SK-N-SH treated with all-trans-retinoic acid at 6 μM for 48 hours (cell line): ENCODE measurements at regions not wholly inside any gene's neighbourhood (a gene's known extent, or its start where the extent isn't known, plus 50 kb on each side); places are given as distances from the start of the nearest gene placed in this dataset.

Source experiments
- ATAC-seq: fragments of 200-7000 bp; cut with Tn5 transposase; 3 replicates; pipeline ENCODE4 v1.9.1; 2020; ENCODE audit warnings: mild to moderate bottlenecking, moderate library complexity
- ARNTL ChIP-seq: fragments of 450-650 bp; formaldehyde crosslinking; IDR thresholded peaks from 2 replicates; pipeline ENCODE4 v1.5.0; 2020; ENCODE audit warnings: low read depth, mild to moderate bottlenecking, moderate library complexity, borderline replicate concordance
- BACH2 ChIP-seq: fragments of 250-450 bp; sonication (Bioruptor Pico); IDR thresholded peaks from 2 replicates; pipeline ENCODE4 v1.9.0; 2021; ENCODE audit warnings: mild to moderate bottlenecking, borderline replicate concordance
- CREB5 ChIP-seq: fragments of 250-450 bp; sonication (Bioruptor Pico); IDR thresholded peaks from 2 replicates; pipeline ENCODE4 v1.5.1; 2020; ENCODE audit warnings: low read depth, mild to moderate bottlenecking, moderate library complexity
- CSDC2 ChIP-seq: fragments of 250-450 bp; sonication (Bioruptor Pico); IDR thresholded peaks from 2 replicates; pipeline ENCODE4 v1.5.0; 2020; ENCODE audit warnings: mild to moderate bottlenecking, moderate library complexity
- CSRNP3 ChIP-seq: fragments of 250-450 bp; sonication (Bioruptor Pico); IDR thresholded peaks from 2 replicates; pipeline ENCODE4 v1.5.1; 2021; ENCODE audit warnings: mild to moderate bottlenecking, moderate library complexity
- GLIS3 ChIP-seq: fragments of 250-450 bp; sonication (Bioruptor Pico); IDR thresholded peaks from 2 replicates; pipeline ENCODE4 v1.5.0; 2020; ENCODE audit warnings: mild to moderate bottlenecking, moderate library complexity
- ISL1 ChIP-seq: fragments of 250-450 bp; sonication (Bioruptor Pico); IDR thresholded peaks from 2 replicates; pipeline ENCODE4 v2.1.2; 2022; ENCODE audit warnings: mild to moderate bottlenecking, moderate library complexity
- OSR1 ChIP-seq: fragments of 250-450 bp; sonication (Bioruptor Pico); IDR thresholded peaks from 2 replicates; pipeline ENCODE4 v1.8.0; 2022; ENCODE audit warnings: moderate library complexity, mild to moderate bottlenecking, inconsistent platforms
- PATZ1 ChIP-seq: fragments of 250-450 bp; sonication (Bioruptor Pico); IDR thresholded peaks from 2 replicates; pipeline ENCODE4 v1.8.0; 2020; ENCODE audit warnings: mild to moderate bottlenecking, moderate library complexity, borderline replicate concordance
- POU6F1 ChIP-seq: fragments of 250-450 bp; sonication (Bioruptor Pico); IDR thresholded peaks from 2 replicates; pipeline ENCODE4 v1.8.0; 2021; ENCODE audit warnings: low read depth, mild to moderate bottlenecking, moderate library complexity, borderline replicate concordance
- PPARA ChIP-seq: fragments of 250-450 bp; sonication (Bioruptor Pico); IDR thresholded peaks from 2 replicates; pipeline ENCODE4 v1.5.0; 2020; ENCODE audit warnings: mild to moderate bottlenecking, borderline replicate concordance
- RARB ChIP-seq: fragments of 250-450 bp; sonication (Bioruptor Pico); IDR thresholded peaks from 2 replicates; pipeline ENCODE4 v1.8.0; 2021; ENCODE audit warnings: mild to moderate bottlenecking, moderate library complexity
- SNAI2 ChIP-seq: fragments of 250-450 bp; sonication (Bioruptor Pico); IDR thresholded peaks from 2 replicates; pipeline ENCODE4 v1.5.0; 2020; ENCODE audit warnings: mild to moderate bottlenecking, moderate library complexity
- TCF4 ChIP-seq: fragments of 250-450 bp; sonication (Bioruptor Pico); IDR thresholded peaks from 2 replicates; pipeline ENCODE4 v1.8.0; 2021; ENCODE audit warnings: mild to moderate bottlenecking, moderate library complexity, borderline replicate concordance
- TOX ChIP-seq: fragments of 250-450 bp; sonication (Bioruptor Pico); IDR thresholded peaks from 2 replicates; pipeline ENCODE4 v1.8.0; 2021; ENCODE audit warnings: mild to moderate bottlenecking, moderate library complexity, borderline replicate concordance
- ZC3H10 ChIP-seq: fragments of 250-450 bp; sonication (Bioruptor Pico); IDR thresholded peaks from 2 replicates; pipeline ENCODE4 v1.5.1; 2021; ENCODE audit warnings: mild to moderate bottlenecking, moderate library complexity
- ZFP3 ChIP-seq: fragments of 250-450 bp; sonication (Bioruptor Pico); IDR thresholded peaks from 2 replicates; pipeline ENCODE4 v1.5.0; 2020; ENCODE audit warnings: mild to moderate bottlenecking, moderate library complexity
- ZFP30 ChIP-seq: fragments of 450-650 bp; formaldehyde crosslinking; IDR thresholded peaks from 2 replicates; pipeline ENCODE4 v1.5.0; 2022; ENCODE audit warnings: mild to moderate bottlenecking, moderate library complexity
- ZNF565 ChIP-seq: fragments of 450-650 bp; formaldehyde crosslinking; conservative IDR thresholded peaks from 2 replicates; pipeline ENCODE4 v1.5.0; 2020; ENCODE audit warnings: low read depth, mild to moderate bottlenecking, moderate library complexity
- ZNF70 ChIP-seq: fragments of 450-650 bp; formaldehyde crosslinking; IDR thresholded peaks from 2 replicates; pipeline ENCODE4 v1.5.0; 2020; ENCODE audit warnings: mild to moderate bottlenecking, moderate library complexity

GRCh38 chr5:4905674-4906520, 234.2 kb upstream of the ADAMTS16 start:
- ATAC-seq = no peak
- TF ChIP-seq POU6F1 (CRISPR knock-in tag) (no peak), ZFP30 (CRISPR knock-in tag) (no peak), PATZ1 (no peak), CREB5 (no peak), CSRNP3 (CRISPR knock-in tag) (no peak), BACH2 (no peak), ZNF70 (CRISPR knock-in tag) (no peak), ZC3H10 (CRISPR knock-in tag) (no peak), SNAI2 (no peak), CSDC2 (CRISPR knock-in tag) (no peak), TCF4 (no peak)
- TF ChIP-seq, all 23 proteins: peak for 0

GRCh38 chr5:4906786-4907185, 233.3 kb upstream of the ADAMTS16 start:
- no peak for ATAC-seq
- no peak for TF ChIP-seq ZNF70 (CRISPR knock-in tag)
- TF ChIP-seq CSRNP3 (CRISPR knock-in tag) = no peak
- TF ChIP-seq GLIS3 (CRISPR knock-in tag) = no peak
- TF ChIP-seq PATZ1 = no peak
- TF ChIP-seq PPARA = no peak
- TF ChIP-seq POU6F1 (CRISPR knock-in tag) = no peak
- TF ChIP-seq ARNTL = no peak
- TF ChIP-seq TCF4 = no peak
- no peak for TF ChIP-seq ZFP3 (CRISPR knock-in tag)
- TF ChIP-seq CSDC2 (CRISPR knock-in tag) = no peak
- no peak for TF ChIP-seq ZFP30 (CRISPR knock-in tag)
- TF ChIP-seq, all 23 proteins: peak for 0

GRCh38 chr5:4907571-4907970, 232.6 kb upstream of the ADAMTS16 start:
- TF ChIP-seq ZC3H10 (CRISPR knock-in tag) (no peak), RARB (CRISPR knock-in tag) (no peak), TCF4 (no peak), ARNTL (no peak), GLIS3 (CRISPR knock-in tag) (no peak), ZFP3 (CRISPR knock-in tag) (no peak), ZFP30 (CRISPR knock-in tag) (no peak), BACH2 (no peak), POU6F1 (CRISPR knock-in tag) (no peak), CSDC2 (CRISPR knock-in tag) (no peak), TOX (CRISPR knock-in tag) (no peak), ISL1 (CRISPR knock-in tag) (no peak), ZNF70 (CRISPR knock-in tag) (no peak), OSR1 (no peak), ZNF565 (CRISPR knock-in tag) (no peak)
- no peak for ATAC-seq
